GM23338 (cell line): ENCODE measurements at regions not wholly inside any gene's neighbourhood (a gene's known extent, or its start where the extent isn't known, plus 50 kb on each side); places are given as distances from the start of the nearest gene placed in this dataset.

Experiments
- ATAC-seq: fragments of 200-7000 bp; cut with Tn5 transposase; 3 replicates; pipeline ENCODE4 v1.9.1; 2020
- DNase-seq: peaks from one replicate; pipeline ENCODE4 v3.0.0-alpha.2; 2015; ENCODE audit warnings: low spot score
- H2AFZ ChIP-seq: fragments of 200-600 bp; sonication (generic); 2 replicates; pipeline ENCODE4 v1.8.0; 2016; ENCODE audit warnings: antibody characterized with exemption, mild to moderate bottlenecking, moderate library complexity
- H3F3A ChIP-seq: fragments of 200-600 bp; sonication (generic); replicated peaks from 2 replicates; pipeline ENCODE4 v1.8.0; 2017; ENCODE audit warnings: antibody characterized with exemption, mixed run types, low read depth
- H3K27ac ChIP-seq: fragments of 200-600 bp; sonication (generic); 2 replicates; pipeline ENCODE4 v1.6.1; 2016; ENCODE audit warnings: low read depth
- H3K27me3 ChIP-seq: fragments of 200-600 bp; sonication (generic); 2 replicates; pipeline ENCODE4 v1.8.0; 2016; ENCODE audit warnings: mild to moderate bottlenecking, mixed run types, moderate library complexity; ENCODE audit not compliant: insufficient read depth
- H3K36me3 ChIP-seq: fragments of 200-600 bp; sonication (generic); 2 replicates; pipeline ENCODE4 v1.8.0; 2016; ENCODE audit warnings: mild to moderate bottlenecking; ENCODE audit not compliant: insufficient read depth
- H3K4me1 ChIP-seq: fragments of 200-600 bp; sonication (generic); 2 replicates; pipeline ENCODE4 v1.8.0; 2016; ENCODE audit warnings: mild to moderate bottlenecking, moderate library complexity; ENCODE audit not compliant: insufficient read depth
- H3K4me2 ChIP-seq: fragments of 200-600 bp; sonication (generic); 2 replicates; pipeline ENCODE4 v1.7.1; 2017; ENCODE audit warnings: mixed run types
- H3K4me3 ChIP-seq: fragments of 200-600 bp; sonication (generic); 2 replicates; pipeline ENCODE4 v1.6.1; 2016; ENCODE audit warnings: mixed run types
- H3K79me2 ChIP-seq: fragments of 200-600 bp; sonication (generic); replicated peaks from 2 replicates; pipeline ENCODE4 v1.8.0; 2017; ENCODE audit warnings: mild to moderate bottlenecking; ENCODE audit not compliant: insufficient read depth
- H3K9me2 ChIP-seq: fragments of 200-600 bp; sonication (generic); 2 replicates; pipeline ENCODE4 v1.8.0; 2017; ENCODE audit not compliant: insufficient read depth
- H4K20me1 ChIP-seq: fragments of 200-600 bp; sonication (generic); replicated peaks from 2 replicates; pipeline ENCODE4 v1.8.0; 2017; ENCODE audit warnings: mild to moderate bottlenecking; ENCODE audit not compliant: insufficient read depth
- H3K27ac Mint-ChIP-seq: 2 replicates; pipeline ENCODE4 v1.8.0; 2020; ENCODE audit warnings: inconsistent platforms, mild to moderate bottlenecking, moderate library complexity, mixed read lengths
- H3K27me3 Mint-ChIP-seq: 3 replicates; pipeline ENCODE4 v1.8.0; 2022; ENCODE audit warnings: low read depth, mild to moderate bottlenecking, moderate library complexity, mixed read lengths, inconsistent platforms; ENCODE audit not compliant: insufficient read depth, poor library complexity
- H3K36me3 Mint-ChIP-seq: 3 replicates; pipeline ENCODE4 v1.8.0; 2021; ENCODE audit warnings: low read depth, mild to moderate bottlenecking, inconsistent platforms, moderate library complexity, mixed read lengths
- H3K4me1 Mint-ChIP-seq: 3 replicates; pipeline ENCODE4 v1.8.0; 2020; ENCODE audit warnings: mild to moderate bottlenecking, inconsistent platforms, mixed read lengths
- H3K4me3 Mint-ChIP-seq: 3 replicates; pipeline ENCODE4 v1.8.0; 2021; ENCODE audit warnings: moderate library complexity, mild to moderate bottlenecking, inconsistent platforms, mixed read lengths
- H3K9me3 Mint-ChIP-seq: 3 replicates; pipeline ENCODE4 v1.8.0; 2020; ENCODE audit warnings: moderate library complexity, mild to moderate bottlenecking, inconsistent platforms, mixed read lengths
- CREB1 ChIP-seq: fragments of 250-450 bp; sonication (Bioruptor Pico); IDR thresholded peaks from 2 replicates; pipeline ENCODE4 v1.5.0; 2020; ENCODE audit warnings: low read depth, mild to moderate bottlenecking, moderate library complexity
- CTCF ChIP-seq, 2 experiments: fragments of 200-600 bp in 1 of 2; sonication (generic) in 1 of 2; conservative IDR thresholded peaks; 2 replicates each; pipeline versions ENCODE4 v1.5.1 to v1.6.1; 2016 to 2017; ENCODE audit warnings: antibody characterized with exemption in 2 of 2, low read depth in 2 of 2, mild to moderate bottlenecking in 2 of 2, moderate library complexity in 1 of 2
- ETS1 ChIP-seq: IDR thresholded peaks from 2 replicates; pipeline ENCODE4 v1.6.1; 2016; ENCODE audit warnings: antibody characterized with exemption
- EZH2 ChIP-seq: fragments of 200-600 bp; sonication (generic); IDR thresholded peaks from one replicate; pipeline ENCODE4 v1.8.0; 2017; ENCODE audit warnings: antibody characterized with exemption, mild to moderate bottlenecking, low read depth; ENCODE audit not compliant: unreplicated experiment
- EZH2phosphoT487 ChIP-seq: fragments of 200-600 bp; sonication (generic); IDR thresholded peaks from one replicate; pipeline ENCODE4 v1.8.1; 2018; ENCODE audit warnings: antibody characterized with exemption; ENCODE audit not compliant: unreplicated experiment
- JUNB ChIP-seq: IDR thresholded peaks from one replicate; pipeline ENCODE4 v1.6.1; 2016; ENCODE audit warnings: antibody characterized with exemption; ENCODE audit not compliant: unreplicated experiment
- NANOG ChIP-seq: IDR thresholded peaks from 2 replicates; pipeline ENCODE4 v1.6.1; 2016; ENCODE audit warnings: antibody characterized with exemption, borderline replicate concordance
- POLR2AphosphoS5 ChIP-seq: IDR thresholded peaks from 2 replicates; pipeline ENCODE4 v1.6.1; 2016; ENCODE audit warnings: antibody characterized with exemption, low read depth
- REST ChIP-seq: IDR thresholded peaks from one replicate; pipeline ENCODE4 v1.6.1; 2018; ENCODE audit warnings: antibody characterized with exemption; ENCODE audit not compliant: unreplicated experiment
- STAT1 ChIP-seq: IDR thresholded peaks from one replicate; pipeline ENCODE4 v1.6.1; 2016; ENCODE audit warnings: antibody characterized with exemption; ENCODE audit not compliant: unreplicated experiment
- ZNF114 ChIP-seq: fragments of 250-450 bp; sonication (Bioruptor Pico); IDR thresholded peaks from 2 replicates; pipeline ENCODE4 v1.5.0; 2020; ENCODE audit warnings: mild to moderate bottlenecking, moderate library complexity
- ZNF331 ChIP-seq: fragments of 250-450 bp; sonication (Bioruptor Pico); IDR thresholded peaks from 2 replicates; pipeline ENCODE4 v1.5.0; 2020; ENCODE audit warnings: low read depth, mild to moderate bottlenecking, moderate library complexity
- ZNF462 ChIP-seq: fragments of 250-450 bp; sonication (Bioruptor Pico); IDR thresholded peaks from 2 replicates; pipeline ENCODE4 v1.5.0; 2020; ENCODE audit warnings: mild to moderate bottlenecking, moderate library complexity

- H4K20me1 ChIP-seq, result no peaks in the 10 kb centered on the region
- no peak overlapping the region for H3K27ac Mint-ChIP-seq
- no peaks in the 10 kb centered on the region for H3K27me3 Mint-ChIP-seq
- no peaks in the 10 kb centered on the region for H3K9me2 ChIP-seq
- TF ChIP-seq REST (no peak), ZNF462 (CRISPR knock-in tag) (no peak), JUNB (no peak), POLR2AphosphoS5 (no peak), EZH2 (no peak), ETS1 (no peak), NANOG (no peak), CREB1 (CRISPR knock-in tag) (no peak), ZNF114 (CRISPR knock-in tag) (no peak), ZNF331 (CRISPR knock-in tag) (no peak), STAT1 (no peak), CTCF (conservative IDR thresholded peaks at IDR 0.05; ENCODE audit: low read depth in 2 of 2) (no peak), EZH2phosphoT487 (no peak)
- H3K27me3 ChIP-seq, result no peaks in the 10 kb centered on the region
- H3K4me3 Mint-ChIP-seq, result no peak overlapping the region
- no peaks in the 10 kb centered on the region for H3K4me1 ChIP-seq
- H3K36me3 Mint-ChIP-seq, result no peaks in the 10 kb centered on the region
- DNase-seq, result no peak
- no peaks in the 10 kb centered on the region for H3K36me3 ChIP-seq
- no peak for ATAC-seq
- no peak overlapping the region for H3K4me2 ChIP-seq
- H3K27ac ChIP-seq, result no peak overlapping the region
- H3K4me3 ChIP-seq, result no peak overlapping the region
- no peaks in the 10 kb centered on the region for H3K9me3 Mint-ChIP-seq
- H3K4me1 Mint-ChIP-seq, result 0 out of 3 replicates have a peak, but pooled peaks cover 2% of the 10 kb centered on the region
- no peaks in the 10 kb centered on the region for H3F3A ChIP-seq
- no peaks in the 10 kb centered on the region for H3K79me2 ChIP-seq
- no peak overlapping the region for H2AFZ ChIP-seq
Measured at GRCh38 chr5:89071941-89072331, 189.0 kb upstream of the MEF2C start.
